Vagina (tissue), 2 donors: ENCODE measurements at regions not wholly inside any gene's neighbourhood (a gene's known extent, or its start where the extent isn't known, plus 50 kb on each side); places are given as distances from the start of the nearest gene placed in this dataset.

Source experiments
- CTCF ChIP-seq, 3 experiments: fragments of 450-650 bp in 2 of 3; fragments of 200-600 bp in 1 of 3; sonication (generic) in 1 of 3; IDR thresholded peaks; one replicate each; pipeline ENCODE4 v1.5.1; 2017 to 2019; ENCODE audit warnings: antibody characterized with exemption in 3 of 3, mild to moderate bottlenecking in 2 of 3, moderate library complexity in 2 of 3
- POLR2A ChIP-seq, 2 donors: fragments of 450-650 bp; IDR thresholded peaks; one replicate each; pipeline ENCODE4 v1.6.1; 2017; ENCODE audit warnings: antibody characterized with exemption in 2 of 2, mild to moderate bottlenecking in 2 of 2, moderate library complexity in 2 of 2
- POLR2AphosphoS5 ChIP-seq, 2 donors: sonication (generic); formaldehyde crosslinking; IDR thresholded peaks; one replicate each; pipeline ENCODE4 v1.9.0; 2017; ENCODE audit warnings: antibody characterized with exemption in 2 of 2, mild to moderate bottlenecking in 2 of 2, low read depth in 1 of 2; ENCODE audit not compliant: insufficient read depth in 1 of 2

GRCh38 chr4:45778514-45778913 is 345.3 kb downstream of the GABRG1 start:
- no peak for TF ChIP-seq CTCF (IDR thresholded peaks at IDR 0.05)
- no peak for TF ChIP-seq POLR2A (IDR thresholded peaks at IDR 0.05)
- TF ChIP-seq POLR2AphosphoS5 (IDR thresholded peaks at IDR 0.05; ENCODE audit: insufficient read depth in 1 of 2, low read depth in 1 of 2): no peak
